HG02973 (cell line): ENCODE measurements at regions not wholly inside any gene's neighbourhood (a gene's known extent, or its start where the extent isn't known, plus 50 kb on each side); places are given as distances from the start of the nearest gene placed in this dataset.
A peak's percentile ranks its signal among the peaks of the same experiment; 100 is the strongest.

Experiments used
- ATAC-seq: cut with Tn5 transposase; IDR thresholded peaks from one replicate; pipeline ENCODE4 v1.9.1; 2021; ENCODE audit warnings: moderate library complexity; ENCODE audit not compliant: unreplicated experiment

DNA sequence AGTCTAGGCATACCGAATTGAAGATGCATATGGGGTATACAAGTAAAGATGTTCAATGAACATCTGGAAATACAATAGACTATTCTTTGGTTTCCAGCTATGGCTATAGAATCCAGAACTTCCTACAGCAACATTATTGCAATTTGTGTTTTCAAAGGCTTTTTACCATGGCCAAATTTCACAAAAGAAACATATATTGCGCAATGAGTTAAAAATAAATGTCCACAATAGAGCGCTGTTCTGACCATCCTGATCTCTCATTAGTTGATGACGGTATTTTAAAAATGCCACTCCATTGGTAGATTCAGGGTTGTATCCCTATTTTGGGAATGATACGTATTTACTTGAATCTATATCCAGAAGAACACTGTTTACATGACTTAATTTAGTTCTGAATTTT, 139.2 kb downstream of the LINC00632 start:
- no peak for ATAC-seq

DNA sequence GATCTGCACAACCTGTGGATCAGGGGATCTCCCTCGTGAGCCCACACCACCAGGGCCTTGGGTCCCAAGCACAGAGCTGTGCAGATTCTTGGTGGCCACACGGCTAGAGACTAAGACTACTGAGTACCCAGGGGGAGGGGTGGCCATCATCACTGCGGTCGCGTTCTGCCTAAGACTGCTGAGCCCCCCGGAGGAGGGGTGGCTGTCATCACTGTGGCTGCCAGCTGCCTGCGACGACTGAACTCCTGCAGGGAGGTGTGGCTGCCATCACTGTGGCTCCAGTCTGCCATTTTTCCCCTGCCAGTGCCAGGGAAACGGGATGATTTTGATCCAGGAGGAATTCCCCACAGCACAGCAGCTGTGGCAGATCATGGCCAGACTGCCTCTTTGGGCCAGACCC, 141.7 kb upstream of the SPANXB1 start:
- ATAC-seq: no peak

DNA sequence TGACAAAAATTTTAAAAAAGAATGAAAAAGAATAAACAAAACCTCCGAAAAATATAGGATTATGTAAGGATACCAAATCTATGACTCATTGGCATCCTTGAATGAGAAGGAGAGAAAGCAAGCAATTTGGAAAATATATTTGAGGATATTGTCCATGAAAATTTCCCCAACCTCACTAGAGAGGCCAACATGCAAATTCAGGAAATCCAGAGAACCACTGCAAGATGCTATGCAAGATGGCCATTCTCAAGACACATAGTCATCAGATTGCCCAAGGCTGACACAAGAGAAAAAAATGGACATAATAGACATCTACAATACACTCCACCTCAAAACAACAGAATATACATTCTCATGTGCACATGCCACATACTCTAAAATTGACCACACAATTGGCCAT, 135.9 kb upstream of the SPANXB1 start:
- no peak for ATAC-seq

DNA sequence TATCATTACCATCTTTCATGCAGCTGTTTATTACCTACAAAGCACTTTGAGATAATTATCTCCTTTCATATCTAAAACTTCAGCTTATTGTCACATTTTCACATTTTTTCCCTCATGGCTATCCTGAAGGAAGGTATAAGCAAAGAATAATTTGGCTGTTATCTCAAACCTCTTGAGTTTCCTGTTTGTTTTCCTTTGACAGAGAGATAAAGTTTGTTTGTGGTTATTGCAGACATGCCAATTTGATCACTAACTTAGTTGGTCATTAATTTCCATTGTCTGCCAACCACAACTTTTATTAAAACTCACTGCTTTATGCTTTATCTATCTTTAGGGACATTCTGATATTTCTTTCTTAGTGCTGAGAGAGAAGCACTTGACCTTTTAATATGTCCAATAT, 89.8 kb upstream of the SPANXB1 start:
- ATAC-seq: no peak

DNA sequence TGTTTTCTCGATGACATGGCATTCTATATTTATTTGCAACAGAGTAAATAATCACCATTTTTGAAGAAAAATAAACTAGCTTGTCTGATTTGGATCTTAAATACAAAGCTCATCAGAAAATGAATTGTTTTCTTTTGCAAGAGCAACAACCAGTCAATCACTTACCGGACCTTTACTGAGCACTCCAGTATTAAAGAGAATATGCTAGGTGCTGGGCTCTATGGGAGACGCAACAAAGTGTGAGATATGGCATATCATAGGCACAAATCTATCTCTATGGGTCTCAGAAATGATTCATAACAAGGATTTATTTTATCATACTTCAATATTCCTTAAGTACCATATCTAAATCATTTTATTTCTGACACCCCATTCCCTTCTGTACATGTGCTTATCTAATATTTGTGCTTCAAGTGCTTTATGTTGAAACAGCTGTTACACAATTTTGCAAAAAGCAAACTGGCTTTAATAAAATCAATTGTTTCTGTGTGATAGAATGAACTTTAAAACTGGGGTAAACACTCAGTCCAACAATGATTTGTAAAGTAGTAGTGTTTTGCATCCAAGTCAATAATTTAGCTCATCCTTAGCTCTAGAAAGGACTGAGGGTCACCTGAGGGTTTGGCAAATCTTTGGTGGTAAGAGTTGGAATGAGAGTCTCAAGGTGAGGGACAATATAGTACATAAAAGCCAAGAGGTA, 88.4 kb upstream of the SPANXB1 start:
- ATAC-seq: no peak

DNA sequence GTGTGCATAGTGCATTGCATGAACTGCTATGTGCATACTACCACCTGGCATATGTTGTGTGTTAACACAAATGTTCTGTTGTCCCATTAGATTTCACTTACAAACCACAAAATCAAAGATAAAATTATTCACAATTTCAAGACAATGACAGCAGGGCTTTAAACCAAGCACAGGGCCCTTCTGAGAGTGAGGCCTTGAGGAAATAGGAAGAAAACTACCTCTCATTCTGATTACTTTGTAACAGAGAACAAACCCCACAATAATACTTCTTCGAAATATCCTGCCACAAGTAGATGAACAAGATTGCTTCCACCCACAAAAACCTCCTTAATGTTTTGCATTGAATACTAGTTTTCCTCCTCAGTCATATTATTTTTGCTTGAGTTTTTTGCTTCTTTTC, 85.5 kb upstream of the SPANXB1 start:
- ATAC-seq: no peak

DNA sequence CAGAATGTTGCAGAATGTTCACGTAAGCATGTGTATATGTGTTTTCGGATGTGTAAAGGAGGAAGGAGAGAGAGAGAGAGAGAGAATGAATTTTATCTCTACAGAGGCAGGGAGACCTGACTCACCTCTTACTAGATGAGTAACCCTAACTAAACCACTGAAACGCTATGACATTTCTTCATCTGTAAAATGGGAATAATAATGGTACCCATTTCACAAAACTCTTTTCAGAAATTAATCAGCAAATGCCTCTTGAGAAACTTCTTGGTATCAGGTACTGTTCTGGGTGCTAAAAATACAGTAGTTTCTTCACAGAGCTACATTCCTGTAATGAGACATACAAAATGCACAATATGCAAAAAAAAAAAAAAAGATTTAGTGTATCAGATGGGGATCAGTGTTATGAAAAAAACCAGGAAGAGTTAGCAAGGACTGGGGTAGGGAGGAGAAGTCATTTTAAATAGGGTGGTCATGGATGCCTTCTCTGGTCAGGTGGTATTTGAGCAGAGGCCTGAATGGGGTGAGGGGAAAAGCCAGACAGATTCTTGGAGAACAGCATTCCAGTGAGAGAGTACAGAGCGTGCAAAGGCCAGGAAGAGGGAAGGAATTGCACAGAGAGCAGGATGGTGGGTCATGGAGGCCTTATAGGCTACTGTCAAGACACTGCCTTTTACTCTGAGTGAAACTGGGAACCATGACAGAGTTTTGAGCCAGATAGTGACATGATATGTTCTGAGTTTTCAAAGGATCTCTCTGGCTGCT, 84.9 kb upstream of the SPANXB1 start:
- no peak for ATAC-seq

DNA sequence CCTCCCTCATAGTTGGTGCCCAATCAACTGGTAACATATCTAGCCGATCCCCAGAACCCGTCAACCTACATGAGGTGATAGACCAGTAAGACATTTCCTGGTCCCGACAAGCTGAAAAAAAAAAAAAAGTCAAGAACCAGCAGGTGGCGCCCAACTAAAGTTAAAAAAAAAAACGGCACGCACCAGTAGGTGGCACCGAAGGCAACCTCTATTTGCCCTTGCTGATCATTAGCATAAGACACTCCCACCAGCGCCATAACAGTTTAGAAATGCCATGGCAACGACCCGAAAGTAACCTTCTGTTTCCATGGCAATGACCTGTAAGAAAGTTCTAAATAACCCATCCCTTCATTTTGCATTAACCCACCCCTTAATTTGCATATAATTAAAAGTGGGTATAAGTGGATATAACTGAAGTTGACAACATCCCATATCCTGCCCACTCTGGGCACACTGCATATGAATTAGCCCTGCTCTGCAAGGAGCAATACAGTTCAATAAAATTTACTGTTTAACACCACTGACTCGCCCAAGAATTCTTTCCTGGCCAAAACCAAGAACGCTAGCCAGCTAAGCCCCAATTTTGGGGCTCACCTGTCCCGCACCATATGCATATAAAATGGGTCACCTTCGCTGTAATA, 83.9 kb upstream of the SPANXB1 start:
- peak; percentile 96 for ATAC-seq

DNA sequence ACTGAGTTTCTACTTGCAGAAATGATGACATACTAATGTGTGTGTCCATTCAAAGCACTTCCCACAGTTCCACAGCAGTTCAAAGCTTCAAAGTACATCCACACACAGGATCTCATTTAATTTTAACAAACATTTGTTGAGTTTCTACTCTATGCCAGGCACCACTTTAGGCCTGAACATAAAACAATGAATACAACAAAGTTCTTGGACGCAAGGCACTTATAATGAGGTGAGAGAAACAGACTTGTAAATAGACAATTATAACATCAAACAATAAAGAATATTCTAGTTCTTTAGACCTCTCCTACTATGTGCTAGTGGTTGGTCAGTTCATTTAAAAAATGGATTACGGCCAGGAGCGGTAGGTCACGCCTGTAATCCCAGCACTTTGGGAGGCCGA, 82.0 kb upstream of the SPANXB1 start:
- no peak for ATAC-seq

DNA sequence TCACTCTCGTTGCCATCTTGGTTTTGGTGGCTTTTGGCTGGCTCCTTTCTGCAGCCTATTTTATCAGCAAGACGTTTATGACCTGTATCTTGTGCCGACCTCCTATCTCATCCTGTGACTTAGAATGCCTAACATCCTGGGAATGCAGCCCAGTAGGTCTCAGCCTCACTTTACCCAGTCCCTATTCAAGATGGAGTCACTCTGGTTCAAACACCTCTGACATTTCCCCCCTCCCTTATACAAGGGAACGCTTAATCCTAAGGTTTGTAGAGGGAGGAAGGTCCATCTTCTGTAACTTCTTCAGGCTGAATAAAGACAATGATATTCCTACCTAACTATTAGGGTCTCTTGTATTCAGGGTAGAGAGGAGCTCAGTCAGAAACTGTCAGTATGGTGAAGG, 79.3 kb upstream of the SPANXB1 start:
- ATAC-seq: no peak

DNA sequence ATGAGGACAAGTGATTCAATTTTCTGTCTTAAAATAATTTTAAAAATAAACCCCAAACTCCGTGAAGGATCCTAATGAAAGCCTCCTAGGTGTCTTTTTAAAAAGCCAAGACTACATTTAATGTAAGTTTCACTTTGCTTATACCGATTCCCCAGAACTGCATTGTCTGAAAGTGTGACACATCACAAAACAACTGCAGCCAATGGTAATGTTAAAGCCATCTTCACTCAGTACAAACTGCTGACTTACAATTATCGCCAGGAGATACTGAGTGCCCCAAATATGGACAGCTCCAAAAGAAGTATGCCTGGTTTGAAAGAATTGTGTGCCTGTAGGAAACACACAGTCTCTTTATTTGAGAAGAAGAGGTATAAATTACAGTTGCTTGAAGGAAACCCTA, 73.7 kb upstream of the SPANXB1 start:
- ATAC-seq: no peak

DNA sequence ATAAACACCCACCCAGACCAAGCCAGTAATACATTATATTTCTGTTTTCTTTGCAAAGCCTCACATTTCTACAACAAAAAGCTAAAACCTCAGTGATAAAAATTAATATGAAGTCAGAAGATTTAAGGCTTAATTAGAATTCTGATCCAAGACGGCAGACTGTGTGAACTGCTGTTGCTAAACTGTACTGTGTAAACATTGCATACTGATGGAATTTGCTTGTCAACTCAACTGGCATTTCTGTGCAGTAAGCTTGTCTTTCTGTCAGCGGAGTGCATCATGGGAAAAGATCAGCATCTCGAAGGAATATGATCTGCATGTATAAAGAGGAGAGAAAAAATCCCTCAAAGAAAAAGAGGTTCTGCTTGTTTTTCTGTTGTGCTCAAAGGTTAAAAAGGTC, 69.4 kb upstream of the SPANXB1 start:
- ATAC-seq: no peak

DNA sequence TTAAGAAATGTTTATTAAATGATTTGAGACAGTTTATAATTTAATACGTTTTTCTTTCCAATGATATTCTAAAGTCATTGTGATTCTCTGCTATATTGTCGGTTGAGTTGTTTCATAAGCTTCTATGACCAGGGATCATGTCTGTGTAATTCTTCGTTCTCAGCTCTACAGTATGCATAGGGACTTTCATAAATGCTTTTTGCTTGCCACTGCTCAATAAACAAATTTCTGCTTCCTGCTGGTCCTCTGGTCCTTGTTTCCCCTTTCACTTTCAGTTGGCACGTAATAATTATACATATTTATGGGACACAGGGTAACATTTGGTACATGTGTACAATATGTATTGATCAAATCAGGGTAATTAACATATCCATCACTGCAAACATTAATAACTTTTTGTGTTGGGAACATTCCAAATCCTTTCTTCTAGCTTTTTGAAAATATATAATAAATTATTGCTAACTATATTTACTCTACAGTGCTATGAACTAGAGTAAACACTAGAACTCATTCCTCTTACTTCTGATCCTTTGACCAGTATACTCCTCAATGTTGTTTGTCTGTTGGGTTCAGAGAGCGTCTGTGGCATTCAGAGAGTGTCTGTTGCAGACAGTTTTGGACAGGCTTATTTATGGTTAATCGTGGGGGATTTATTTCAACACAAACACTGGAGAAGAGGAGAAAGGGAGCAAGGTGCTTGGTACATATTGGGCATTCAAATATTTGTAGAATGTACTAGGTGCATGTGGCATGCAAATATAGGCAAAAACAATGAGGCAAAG, 68.3 kb upstream of the SPANXB1 start:
- ATAC-seq: no peak

DNA sequence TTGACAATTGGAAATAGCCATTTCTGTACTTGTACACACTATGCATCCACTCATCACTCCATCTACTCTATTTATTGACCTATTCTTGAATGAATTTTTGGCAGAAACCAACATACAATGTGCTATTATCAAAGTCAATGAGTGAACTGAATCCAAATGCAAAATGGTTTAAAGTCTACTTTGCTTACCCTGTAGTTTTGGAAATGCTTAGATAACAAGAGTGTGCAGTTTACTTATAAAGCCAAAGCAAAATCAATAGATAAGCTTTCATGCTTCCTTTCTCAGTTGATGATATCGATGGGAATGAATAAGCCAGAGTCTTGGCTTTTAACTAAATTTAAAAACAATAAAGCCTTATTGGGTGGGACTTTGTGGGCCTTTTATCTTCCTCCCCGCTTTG, 58.9 kb upstream of the SPANXB1 start:
- no peak for ATAC-seq

DNA sequence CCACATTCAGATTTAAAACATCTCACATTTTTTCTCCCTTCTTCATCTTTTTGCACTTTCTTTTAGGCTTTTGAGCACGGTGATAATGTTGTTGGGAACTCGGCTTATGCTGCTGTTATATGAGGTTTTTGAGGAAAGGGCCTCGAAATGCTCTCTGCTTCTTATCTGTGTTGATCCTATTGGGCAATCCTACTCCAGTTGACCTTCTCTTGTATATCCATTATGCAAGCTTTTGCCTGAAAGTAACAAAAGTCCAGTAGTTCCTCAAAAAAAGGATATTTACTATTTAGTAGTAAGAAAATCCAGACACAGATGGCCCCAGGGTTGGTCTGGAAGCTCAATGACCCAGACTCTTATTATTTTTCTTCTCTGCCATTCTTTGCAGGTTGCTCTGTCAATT, 57.7 kb upstream of the SPANXB1 start:
- ATAC-seq: no peak

DNA sequence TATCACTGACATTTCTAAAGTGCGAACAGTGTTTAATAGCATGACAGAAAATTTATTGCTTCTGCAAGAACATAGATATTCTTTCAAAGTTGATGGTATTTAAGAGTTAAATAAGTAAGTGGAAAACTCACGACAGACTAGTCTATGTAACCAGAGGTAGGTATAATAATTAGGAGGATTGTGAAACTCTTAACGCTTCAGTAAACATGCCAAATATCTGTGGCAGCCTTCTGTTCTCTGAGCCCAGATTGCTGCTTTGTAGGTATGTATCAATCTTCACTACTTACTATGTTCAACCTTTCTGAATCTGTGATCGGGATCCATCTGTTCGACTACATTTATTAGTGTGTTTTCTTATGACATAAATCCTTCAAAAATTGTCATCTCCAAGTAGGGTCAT, 53.6 kb upstream of the SPANXB1 start:
- ATAC-seq: no peak

DNA sequence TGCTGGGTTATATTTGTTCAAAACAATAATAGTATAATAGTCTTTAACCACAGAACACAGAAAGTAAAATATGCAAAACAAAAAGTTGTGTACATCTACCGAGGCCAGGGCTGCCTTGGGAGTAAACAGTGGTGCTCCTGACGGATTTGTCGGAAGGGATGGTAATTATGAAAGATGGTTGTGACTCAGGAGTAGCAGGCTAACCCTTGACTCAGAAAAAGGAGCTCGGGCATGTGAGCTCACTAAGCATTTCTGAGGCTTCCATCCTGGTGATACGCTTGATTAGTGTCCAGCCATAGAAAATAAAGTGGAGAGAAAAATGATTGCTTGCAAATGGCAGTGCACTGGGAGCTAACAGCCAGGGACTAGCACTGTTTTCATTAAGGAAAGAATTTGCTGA, 53.2 kb upstream of the SPANXB1 start:
- no peak for ATAC-seq
